ENCODE measurements at regions not wholly inside any gene's neighbourhood (a gene's known extent, or its start where the extent isn't known, plus 50 kb on each side); places are given as distances from the start of the nearest gene placed in this dataset.

- no peaks in the 10 kb centered on the region for H3K4me1 ChIP-seq (ENCODE audit: control insufficient read depth, insufficient read depth, low read length)
- ChIA-PET POLR2A (no interaction called here), SMC1A (ENCODE audit: uncharacterized antibody, unreplicated experiment) (no interaction called here), CTCF (no interaction called here), RAD21 (ENCODE audit: unreplicated experiment) (no interaction called here)
- TF ChIP-seq SUZ12 (IDR thresholded peaks at IDR 0.05; ENCODE audit: unreplicated experiment) (no peak), ELK1 (IDR thresholded peaks at IDR 0.05; ENCODE audit: low read depth, low read length) (no peak), NFIC (IDR thresholded peaks at IDR 0.05; ENCODE audit: low read depth, low read length) (no peak), MTA3 (IDR thresholded peaks at IDR 0.05; ENCODE audit: borderline replicate concordance, low read length) (no peak), CREB1 (IDR thresholded peaks at IDR 0.05; ENCODE audit: low read depth) (no peak), ZNF274 (IDR thresholded peaks at IDR 0.05; ENCODE audit: insufficient read depth, insufficient read length) (no peak), FOXK2 (IDR thresholded peaks at IDR 0.05) (no peak), YY1 (IDR thresholded peaks at IDR 0.05; ENCODE audit: low read depth, low read length) (no peak), PBX3 (IDR thresholded peaks at IDR 0.05; ENCODE audit: insufficient replicate concordance, low read depth, low read length) (no peak), ATF3 (IDR thresholded peaks at IDR 0.05; ENCODE audit: borderline replicate concordance, extremely low read depth, low read depth, low read length) (no peak), PAX8 (IDR thresholded peaks at IDR 0.05) (no peak), HCFC1 (IDR thresholded peaks at IDR 0.05; ENCODE audit: low read length) (no peak), TAF1 (IDR thresholded peaks at IDR 0.05; ENCODE audit: borderline replicate concordance, low read depth, low read length) (no peak)
- no peaks in the 10 kb centered on the region for H3K79me2 ChIP-seq (ENCODE audit: control insufficient read depth, insufficient read depth, low read length)
- WGBS (ENCODE audit: insufficient coverage, insufficient replicate concordance, low lambda C conversion rate, missing lambda C conversion rate): 1% methylated on average over 4 of the region's 4 CpGs
- intact Hi-C loops (cut with micrococcal nuclease; ENCODE audit: unreplicated experiment): no loop called here
- H3K9ac ChIP-seq (ENCODE audit: control insufficient read depth, insufficient read depth, low read length): no peak overlapping the region
- H3K27me3 ChIP-seq (replicated peaks in 1 of 2; ENCODE audit: control insufficient read depth in 2 of 2, insufficient read depth in 2 of 2, low read length in 1 of 2): no peaks in the 10 kb centered on the region
- no peak overlapping the region for H3K4me3 ChIP-seq
- FAIRE-seq: no peak
- H3K4me2 ChIP-seq (ENCODE audit: control insufficient read depth, insufficient read depth): no peak overlapping the region
- H2AFZ ChIP-seq (ENCODE audit: control insufficient read depth, low read depth, low read length): no peak overlapping the region
- no TSS peak for BruUV-seq (replicated peaks)
- in situ Hi-C loops (cut with MboI): no loop called here
- H4K20me1 ChIP-seq (ENCODE audit: control insufficient read depth, insufficient read depth): no peaks in the 10 kb centered on the region
- H3K36me3 ChIP-seq (ENCODE audit: control insufficient read depth in 2 of 2, insufficient read depth in 2 of 2, low read length in 1 of 2): no peaks in the 10 kb centered on the region
- H3K27ac ChIP-seq (ENCODE audit: control insufficient read depth, insufficient read depth): no peak overlapping the region
- DNase-seq (ENCODE audit: low read depth, low spot score): no peak
- ATAC-seq: no peak
- H3K9me3 ChIP-seq (replicated peaks; ENCODE audit: control insufficient read depth, insufficient read depth, low read length): no peaks in the 10 kb centered on the region; the same call in 2 of the 3 replicates
Measured at GRCh38 chr17:12320286-12320685, 299.6 kb downstream of the MAP2K4 start.

All from GM12878 (cell line).